ENCODE measurements at regions not wholly inside any gene's neighbourhood (a gene's known extent, or its start where the extent isn't known, plus 50 kb on each side); places are given as distances from the start of the nearest gene placed in this dataset.
"Not testable (repeated sequence)": the region's sequence is repeated elsewhere in the genome, so short reads cannot be mapped to it uniquely, and the experiment has no call there.

DNA sequence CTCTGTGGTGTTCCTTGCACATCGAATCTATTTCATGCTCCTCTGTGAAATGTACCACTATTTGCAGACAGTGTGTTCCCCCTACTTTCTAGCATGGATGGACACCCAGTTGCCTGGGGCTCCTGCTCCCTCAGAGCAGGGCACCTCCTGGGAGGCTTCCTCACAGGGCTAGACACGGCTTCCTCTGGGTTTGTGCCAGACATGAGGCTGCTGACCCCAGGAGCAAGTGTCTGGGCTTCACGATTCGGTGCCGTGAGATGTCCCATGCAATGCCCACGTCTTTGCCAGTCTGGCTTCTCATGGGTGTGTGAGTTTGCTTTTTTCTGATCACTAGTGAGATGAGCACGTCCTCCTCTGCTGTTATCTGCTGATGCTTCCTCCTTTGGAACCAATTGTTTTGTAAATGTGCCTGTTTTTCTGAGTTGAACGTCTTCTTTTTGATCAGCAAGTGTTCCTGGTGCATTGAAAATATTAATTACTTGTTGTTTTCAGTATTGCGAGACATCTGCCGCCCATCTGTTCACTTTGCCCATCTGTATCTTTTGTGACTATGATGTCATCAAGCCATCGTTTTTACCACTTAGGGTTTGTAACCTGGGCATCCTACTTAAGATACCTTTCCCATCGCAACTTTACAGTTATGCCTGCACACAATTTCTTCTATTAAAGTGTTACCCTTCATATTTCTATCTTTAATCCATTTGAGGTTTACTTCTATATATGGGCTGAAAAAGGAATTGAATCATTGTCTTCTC lies 92.0 kb downstream of the TTLL2 start:
- intact Hi-C loops (cut with micrococcal nuclease): no loop called here
- Mint-ChIP-seq H3K4me3 (no peak overlapping the region), H3K4me1 (ENCODE audit: low read depth) (no peaks in the 10 kb centered on the region), H3K36me3 (ENCODE audit: low read depth) (no peaks in the 10 kb centered on the region), H3K27me3 (ENCODE audit: insufficient read depth) (peaks cover 6% of the 10 kb centered on the region), H3K9me3 (no peaks in the 10 kb centered on the region), H3K27ac (no peak overlapping the region)
- no peak for DNase-seq (ENCODE audit: low spot score)

DNA sequence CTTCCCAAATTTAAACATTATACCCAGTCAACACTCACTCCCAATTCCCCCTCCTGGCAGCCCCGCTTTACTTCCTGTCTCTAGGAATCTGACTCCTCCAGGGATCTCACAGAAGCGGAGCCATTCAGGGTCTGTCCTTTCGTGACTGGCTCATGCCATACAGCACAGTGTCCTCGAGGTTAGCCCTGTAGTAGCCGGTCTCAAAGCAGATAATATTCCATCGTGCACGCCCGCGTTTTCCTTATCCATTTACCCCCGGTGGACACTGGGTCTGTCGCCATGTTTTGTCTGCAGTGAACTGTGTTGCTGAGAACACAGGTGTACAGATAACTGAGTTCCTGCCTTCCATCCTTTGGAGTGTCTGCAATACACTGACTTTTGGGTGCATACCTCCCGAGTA lies 95.3 kb downstream of the TTLL2 start:
- Mint-ChIP-seq H3K4me3 (no peak overlapping the region), H3K27ac (no peak overlapping the region), H3K36me3 (ENCODE audit: low read depth) (no peaks in the 10 kb centered on the region), H3K4me1 (ENCODE audit: low read depth) (no peaks in the 10 kb centered on the region), H3K9me3 (no peaks in the 10 kb centered on the region), H3K27me3 (ENCODE audit: insufficient read depth) (peaks cover 6% of the 10 kb centered on the region)
- intact Hi-C loops (cut with micrococcal nuclease): no loop called here
- DNase-seq (ENCODE audit: low spot score): no peak

DNA sequence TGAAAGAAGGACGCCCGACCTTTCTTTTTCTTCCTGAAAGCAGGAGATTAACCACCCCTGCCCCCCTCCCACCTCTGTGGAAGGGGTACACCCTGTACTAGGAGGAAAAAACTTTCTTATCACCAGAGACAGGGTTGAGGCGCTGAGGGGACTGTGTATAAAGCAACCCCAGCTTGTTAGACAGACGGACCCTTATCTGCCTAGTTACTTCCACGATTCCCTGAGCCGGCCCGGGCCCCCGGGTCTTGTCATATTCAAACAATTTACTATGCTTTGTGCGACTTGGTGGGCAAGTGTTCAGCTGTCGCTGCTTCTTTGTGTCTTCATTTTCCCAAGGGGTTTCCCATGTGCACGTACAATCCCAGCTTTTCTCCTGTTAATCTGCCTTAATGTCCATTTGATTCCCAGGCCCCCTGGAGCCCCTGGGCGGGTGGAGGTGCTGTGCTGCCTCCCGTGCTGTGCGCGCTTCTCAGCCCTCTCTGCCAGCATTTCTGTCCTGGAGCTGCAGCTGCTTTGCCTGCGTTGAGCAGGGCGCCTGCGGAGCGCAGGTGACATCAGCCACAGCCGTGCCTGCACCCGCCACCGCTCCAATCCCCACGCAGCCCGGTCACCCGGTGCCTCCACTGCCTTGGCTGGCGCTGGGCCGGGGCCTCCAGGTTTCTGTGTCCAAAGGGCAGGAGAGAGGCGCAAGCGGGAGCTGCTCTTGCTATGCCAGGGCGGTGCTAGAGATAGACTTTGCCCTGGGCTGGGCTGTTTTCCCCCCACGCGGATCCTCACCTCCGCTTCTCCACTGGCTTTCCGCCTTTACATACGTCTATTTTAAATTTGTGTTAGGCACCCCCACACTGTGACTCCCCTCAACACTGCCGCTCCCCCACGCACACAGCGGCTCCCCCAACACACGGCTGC lies 96.2 kb downstream of the TTLL2 start:
- Mint-ChIP-seq H3K27me3 (ENCODE audit: insufficient read depth) (peaks cover 6% of the 10 kb centered on the region), H3K4me1 (ENCODE audit: low read depth) (no peaks in the 10 kb centered on the region), H3K36me3 (ENCODE audit: low read depth) (no peaks in the 10 kb centered on the region), H3K27ac (no peak overlapping the region), H3K9me3 (no peaks in the 10 kb centered on the region), H3K4me3 (no peak overlapping the region)
- DNase-seq (ENCODE audit: low spot score): no peak
- intact Hi-C loops (cut with micrococcal nuclease): no loop called here

DNA sequence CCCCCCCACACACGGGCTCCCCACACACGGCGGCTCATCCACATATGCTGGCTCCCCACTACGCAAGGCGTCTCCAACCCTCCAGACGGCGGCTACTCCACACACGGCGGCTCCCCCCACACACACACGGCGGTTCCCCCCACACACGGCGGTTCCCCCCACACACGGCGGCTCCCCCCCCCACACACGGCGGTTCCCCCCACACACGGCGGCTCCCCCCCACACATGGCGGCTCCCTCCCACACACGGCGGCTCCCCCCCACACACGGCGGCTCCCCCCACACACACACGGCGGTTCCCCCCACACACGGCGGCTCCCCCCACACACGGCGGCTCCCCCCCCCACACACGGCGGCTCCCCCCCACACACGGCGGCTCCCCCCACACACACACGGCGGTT lies 97.1 kb downstream of the TTLL2 start:
- H3K27ac Mint-ChIP-seq; H3K36me3 Mint-ChIP-seq (ENCODE audit: low read depth); H3K9me3 Mint-ChIP-seq; H3K4me1 Mint-ChIP-seq (ENCODE audit: low read depth); H3K4me3 Mint-ChIP-seq; DNase-seq (ENCODE audit: low spot score); intact Hi-C loops (cut with micrococcal nuclease); H3K27me3 Mint-ChIP-seq (ENCODE audit: insufficient read depth): not testable (repeated sequence)

DNA sequence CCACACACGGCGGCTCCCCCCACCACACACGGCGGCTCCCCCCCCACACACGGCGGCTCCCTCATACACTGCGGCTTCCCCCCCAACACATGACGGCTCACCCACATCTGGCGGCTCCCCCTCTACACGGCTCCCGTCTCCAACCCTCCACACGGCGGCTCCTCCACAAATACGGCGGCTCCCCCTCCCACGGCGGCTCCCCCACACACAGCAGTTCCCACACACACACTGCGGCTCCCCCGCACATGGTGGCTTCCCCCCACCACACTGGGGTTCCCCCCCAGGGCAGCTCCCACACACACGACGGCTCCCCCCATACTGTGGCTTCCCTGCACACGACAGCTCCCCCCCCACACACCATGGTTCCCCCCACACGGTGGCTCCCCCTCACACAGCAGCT lies 98.0 kb downstream of the TTLL2 start:
- no peaks in the 10 kb centered on the region for H3K4me1 Mint-ChIP-seq (ENCODE audit: low read depth)
- no peak for DNase-seq (ENCODE audit: low spot score)
- H3K27ac Mint-ChIP-seq: no peak overlapping the region
- H3K9me3 Mint-ChIP-seq: no peaks in the 10 kb centered on the region
- H3K4me3 Mint-ChIP-seq: no peak overlapping the region
- H3K36me3 Mint-ChIP-seq (ENCODE audit: low read depth): no peaks in the 10 kb centered on the region
- peaks cover 3% of the 10 kb centered on the region for H3K27me3 Mint-ChIP-seq (ENCODE audit: insufficient read depth)
- intact Hi-C loops (cut with micrococcal nuclease): no loop called here

DNA sequence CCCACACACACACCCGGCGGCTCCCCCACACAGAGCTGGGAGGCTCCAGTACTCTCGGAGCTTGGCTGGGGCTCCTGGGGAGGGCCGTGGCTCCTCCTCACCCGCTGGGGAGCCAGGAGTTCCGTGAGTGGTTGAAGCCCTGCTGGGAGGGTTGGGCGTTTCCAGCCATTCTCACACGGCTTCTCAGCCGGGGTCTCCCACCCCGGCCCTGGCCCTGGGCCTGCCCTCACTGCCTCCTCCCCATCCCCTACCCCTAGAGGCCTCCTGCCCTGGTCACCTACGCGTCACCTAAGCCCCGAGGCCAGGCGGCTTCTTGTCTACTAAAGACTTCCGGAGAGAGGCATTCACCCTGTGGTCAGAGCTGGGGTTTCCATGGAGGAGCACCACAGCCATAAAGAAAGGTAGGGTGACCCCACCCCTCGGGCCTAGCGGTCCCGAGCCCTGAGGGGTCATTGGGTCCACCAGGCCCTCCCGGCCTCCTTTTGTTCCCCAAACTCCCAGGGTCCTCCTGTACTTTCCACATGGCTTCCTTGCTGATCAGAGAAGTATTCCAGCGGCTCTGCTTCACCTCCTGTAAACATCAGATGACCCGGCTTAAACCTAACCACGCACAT lies 99.3 kb downstream of the TTLL2 start:
- Mint-ChIP-seq H3K4me1 (ENCODE audit: low read depth) (no peaks in the 10 kb centered on the region), H3K4me3 (no peak overlapping the region), H3K27me3 (ENCODE audit: insufficient read depth) (peaks cover 3% of the 10 kb centered on the region), H3K36me3 (ENCODE audit: low read depth) (no peaks in the 10 kb centered on the region), H3K9me3 (no peaks in the 10 kb centered on the region), H3K27ac (no peak overlapping the region)
- intact Hi-C loops (cut with micrococcal nuclease): no loop called here
- DNase-seq (ENCODE audit: low spot score): no peak

DNA sequence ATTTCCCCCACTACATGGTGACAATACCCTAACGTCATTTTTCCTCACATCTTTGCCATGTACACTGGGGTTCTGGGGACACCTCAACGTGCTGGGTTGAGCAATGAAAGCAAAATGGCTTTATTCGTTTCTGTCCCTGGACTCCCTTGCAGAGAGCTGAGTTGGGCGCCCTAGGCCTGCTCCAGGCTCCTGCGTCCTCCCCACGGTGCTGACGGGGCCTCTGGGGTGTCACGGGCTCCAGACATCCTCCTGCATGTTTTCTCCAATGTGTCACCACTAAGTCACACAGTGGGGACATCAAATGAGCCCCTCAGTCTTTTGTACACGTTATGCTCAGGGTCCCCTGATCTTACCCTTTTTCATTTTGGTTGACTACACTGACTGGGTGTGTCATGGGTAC lies 99.8 kb downstream of the TTLL2 start:
- Mint-ChIP-seq H3K9me3 (no peaks in the 10 kb centered on the region), H3K36me3 (ENCODE audit: low read depth) (no peaks in the 10 kb centered on the region), H3K4me1 (ENCODE audit: low read depth) (no peaks in the 10 kb centered on the region), H3K27me3 (ENCODE audit: insufficient read depth) (peaks cover 4% of the 10 kb centered on the region), H3K27ac (no peak overlapping the region), H3K4me3 (no peak overlapping the region)
- no peak for DNase-seq (ENCODE audit: low spot score)
- intact Hi-C loops (cut with micrococcal nuclease): no loop called here

DNA sequence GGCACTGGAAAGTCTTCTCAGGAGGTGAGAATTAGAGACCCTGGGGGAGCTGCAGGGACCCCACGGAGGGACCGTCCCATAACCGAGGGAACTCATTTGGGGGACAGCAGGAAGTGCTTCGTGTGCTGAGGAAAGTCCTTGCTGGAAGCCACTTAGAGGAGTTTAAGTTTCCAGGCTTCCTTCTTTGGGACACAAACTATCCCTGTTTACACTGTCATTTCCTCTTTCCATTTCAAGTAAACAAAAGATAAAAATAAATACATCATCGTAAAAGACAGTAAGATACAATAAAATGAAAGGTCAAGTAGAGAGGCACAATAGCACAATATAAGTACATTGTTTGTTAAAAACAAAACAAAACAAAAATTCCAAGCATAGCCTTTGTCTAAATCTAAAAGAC lies 101.2 kb downstream of the TTLL2 start:
- DNase-seq (ENCODE audit: low spot score): no peak
- intact Hi-C loops (cut with micrococcal nuclease): no loop called here
- Mint-ChIP-seq H3K36me3 (ENCODE audit: low read depth) (no peaks in the 10 kb centered on the region), H3K9me3 (no peaks in the 10 kb centered on the region), H3K27me3 (ENCODE audit: insufficient read depth) (peaks cover 4% of the 10 kb centered on the region), H3K27ac (no peak overlapping the region), H3K4me3 (no peak overlapping the region), H3K4me1 (ENCODE audit: low read depth) (no peaks in the 10 kb centered on the region)

DNA sequence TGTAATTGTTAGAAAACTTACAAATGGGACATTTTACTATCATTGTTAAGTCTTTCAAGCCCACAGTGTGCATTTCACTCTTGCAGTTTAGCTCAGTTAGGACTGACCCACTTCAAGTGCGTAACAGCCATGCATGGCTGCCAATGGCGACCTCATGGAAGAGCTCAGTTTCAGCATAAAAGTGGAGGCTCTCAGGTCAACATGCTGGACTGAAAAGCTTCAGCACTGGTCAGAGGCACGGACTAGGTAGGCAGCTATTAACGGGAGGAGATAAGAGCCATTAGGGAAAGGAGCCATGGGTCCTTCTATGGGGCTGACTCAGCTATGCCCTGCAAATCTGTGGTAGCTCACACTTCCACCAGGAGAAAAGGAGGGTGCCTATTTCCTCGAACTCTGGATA lies 101.8 kb downstream of the TTLL2 start:
- Mint-ChIP-seq H3K4me3 (no peak overlapping the region), H3K36me3 (ENCODE audit: low read depth) (no peaks in the 10 kb centered on the region), H3K4me1 (ENCODE audit: low read depth) (no peaks in the 10 kb centered on the region), H3K9me3 (no peaks in the 10 kb centered on the region), H3K27me3 (ENCODE audit: insufficient read depth) (peaks cover 4% of the 10 kb centered on the region), H3K27ac (no peak overlapping the region)
- DNase-seq (ENCODE audit: low spot score): no peak
- intact Hi-C loops (cut with micrococcal nuclease): no loop called here

DNA sequence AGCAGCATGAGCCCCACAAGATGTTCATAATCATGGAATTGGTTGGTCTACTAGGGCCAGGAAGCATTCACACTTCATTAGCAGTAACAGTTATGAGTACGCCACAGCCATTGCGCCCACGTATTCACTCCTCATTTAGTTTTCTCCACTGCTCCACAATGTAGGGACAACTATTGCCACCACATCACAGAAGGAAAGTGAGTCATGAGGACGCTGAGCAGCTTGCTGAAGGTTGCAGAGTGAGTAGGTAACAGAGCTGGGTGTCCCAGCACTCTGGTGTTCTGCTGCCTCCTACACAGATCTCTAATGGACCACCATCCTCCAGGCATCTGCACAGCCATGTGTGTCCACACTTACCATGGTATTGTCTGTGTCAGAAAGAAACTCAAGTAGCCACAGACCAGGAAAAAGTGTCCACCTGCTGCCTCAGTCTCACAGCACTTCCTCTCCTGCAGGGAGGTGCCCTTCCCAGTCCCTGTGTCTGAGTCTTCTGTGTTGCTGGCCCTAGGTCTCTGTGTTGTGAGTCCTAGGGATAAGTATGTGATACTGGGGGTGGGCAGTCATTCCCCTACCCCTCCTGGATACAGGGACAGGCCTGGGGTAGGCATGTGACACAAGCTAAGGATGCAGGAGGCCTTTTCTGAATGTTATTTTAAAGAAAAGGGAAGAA lies 103.9 kb downstream of the TTLL2 start:
- Mint-ChIP-seq H3K9me3 (no peaks in the 10 kb centered on the region), H3K27ac (no peak overlapping the region), H3K36me3 (ENCODE audit: low read depth) (no peaks in the 10 kb centered on the region), H3K4me1 (ENCODE audit: low read depth) (no peaks in the 10 kb centered on the region), H3K4me3 (no peak overlapping the region), H3K27me3 (ENCODE audit: insufficient read depth) (peaks cover 4% of the 10 kb centered on the region)
- DNase-seq (ENCODE audit: low spot score): no peak
- intact Hi-C loops (cut with micrococcal nuclease): no loop called here

DNA sequence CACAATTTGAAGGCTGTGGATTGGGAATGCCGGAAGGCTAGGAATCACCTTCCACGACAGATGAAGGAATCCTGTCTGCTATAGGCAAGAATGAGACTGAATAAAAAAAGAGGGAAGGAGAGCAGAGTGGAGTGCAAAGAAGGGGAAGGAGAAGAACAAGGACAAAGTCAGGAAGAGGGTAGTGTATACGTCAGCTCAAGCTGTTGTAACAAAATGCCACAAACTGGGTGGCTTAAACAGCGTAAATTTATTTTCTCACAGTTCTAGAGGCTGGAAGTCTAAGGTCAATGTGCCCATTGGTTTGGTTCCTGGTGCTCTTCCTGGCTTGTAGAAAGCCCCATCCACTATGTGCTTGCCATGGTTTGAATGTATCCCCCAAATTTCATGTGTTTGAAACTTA lies 104.5 kb downstream of the TTLL2 start:
- no peak overlapping the region for H3K4me3 Mint-ChIP-seq
- peaks cover 4% of the 10 kb centered on the region for H3K27me3 Mint-ChIP-seq (ENCODE audit: insufficient read depth)
- no peak overlapping the region for H3K27ac Mint-ChIP-seq
- H3K36me3 Mint-ChIP-seq (ENCODE audit: low read depth): no peaks in the 10 kb centered on the region
- intact Hi-C loops (cut with micrococcal nuclease): no loop called here
- H3K9me3 Mint-ChIP-seq: no peaks in the 10 kb centered on the region
- H3K4me1 Mint-ChIP-seq (ENCODE audit: low read depth): no peaks in the 10 kb centered on the region
- no peak for DNase-seq (ENCODE audit: low spot score)

DNA sequence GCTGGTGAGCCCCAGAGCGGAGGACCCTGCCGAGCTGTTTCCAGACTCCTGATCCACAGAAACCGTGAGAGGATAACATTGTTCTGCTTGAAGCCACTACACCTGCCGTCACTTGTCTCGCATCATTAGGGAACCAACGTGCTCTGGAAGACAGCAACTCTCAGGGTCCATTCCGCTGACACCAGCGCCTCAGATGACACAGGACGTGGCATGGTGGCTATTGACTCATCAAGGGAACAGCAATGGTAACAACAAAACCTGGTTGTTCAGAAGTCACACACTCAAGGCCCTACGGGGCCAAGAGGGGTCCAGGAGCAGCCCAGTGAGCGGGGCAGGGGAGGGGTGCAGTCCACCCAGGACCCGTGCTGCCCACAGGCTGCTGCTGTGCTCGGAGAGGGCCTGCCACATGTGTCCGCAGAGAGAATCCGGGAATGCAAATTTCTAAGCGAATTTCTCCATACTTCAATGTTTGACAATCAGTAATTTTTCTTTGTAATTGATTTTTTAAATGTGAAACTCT lies 110.4 kb downstream of the TTLL2 start:
- Mint-ChIP-seq H3K4me1 (ENCODE audit: low read depth) (no peaks in the 10 kb centered on the region), H3K9me3 (no peaks in the 10 kb centered on the region), H3K27me3 (ENCODE audit: insufficient read depth) (peaks cover 2% of the 10 kb centered on the region), H3K27ac (no peak overlapping the region), H3K36me3 (ENCODE audit: low read depth) (no peaks in the 10 kb centered on the region), H3K4me3 (no peak overlapping the region)
- intact Hi-C loops (cut with micrococcal nuclease): no loop called here
- DNase-seq (ENCODE audit: low spot score): no peak
